ENCODE measurements at regions not wholly inside any gene's neighbourhood (a gene's known extent, or its start where the extent isn't known, plus 50 kb on each side); places are given as distances from the start of the nearest gene placed in this dataset.

DNA sequence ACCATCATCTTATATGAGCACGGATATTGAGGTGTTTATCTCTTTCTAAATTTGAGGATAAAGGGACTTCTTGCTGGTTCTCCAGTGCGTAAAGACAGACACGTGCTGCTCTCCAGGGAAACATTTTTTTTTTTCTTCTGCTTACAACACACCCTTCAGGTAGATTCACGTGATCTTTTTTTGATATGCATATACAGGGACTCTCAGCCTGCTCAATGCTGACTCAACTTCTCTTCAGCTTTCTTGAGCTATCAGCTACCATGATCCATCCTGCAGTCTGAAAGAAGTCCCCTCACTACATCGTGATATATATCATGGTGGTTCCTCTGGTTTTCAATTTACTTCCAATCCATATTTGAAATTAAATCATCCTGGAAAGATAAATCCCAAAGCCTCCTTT lies 87.1 kb upstream of the SLITRK3 start:
- ChIA-PET POLR2A (no interaction called here), CTCF (no interaction called here)
- no peak for DNase-seq (ENCODE audit: extremely low spot score)
- TF ChIP-seq CTCF (IDR thresholded peaks at IDR 0.05; ENCODE audit: control extremely low read depth, extremely low read depth, low read depth, missing control alignments), result no peak

- ChIA-PET CTCF (no interaction called here), POLR2A (no interaction called here)
- TF ChIP-seq CTCF (IDR thresholded peaks at IDR 0.05; ENCODE audit: control extremely low read depth, extremely low read depth, low read depth, missing control alignments), result no peak
- DNase-seq (ENCODE audit: extremely low spot score), result no peak
Measured at GRCh38 chr3:165279471-165279870, 83.3 kb upstream of the SLITRK3 start.

DNA sequence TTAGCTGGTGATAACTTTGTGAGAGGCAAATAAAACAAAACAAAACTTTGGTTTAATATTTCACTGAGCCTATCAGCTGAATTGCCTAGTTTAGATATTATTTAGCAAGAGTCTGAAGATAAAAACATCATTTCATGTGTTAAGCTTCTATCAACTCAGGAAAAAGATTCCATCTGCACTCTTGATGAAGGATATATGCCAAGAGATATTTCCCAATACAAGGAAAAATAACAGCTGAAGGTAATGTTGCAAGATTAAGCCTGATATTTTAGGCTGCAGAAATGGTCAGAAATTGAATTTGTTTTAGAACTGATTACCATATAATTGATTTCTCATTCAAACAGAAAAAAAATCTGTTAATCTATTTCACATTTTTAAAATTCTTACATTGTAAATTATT lies 77.2 kb upstream of the SLITRK3 start:
- no peak for DNase-seq (ENCODE audit: extremely low spot score)
- ChIA-PET CTCF (no interaction called here), POLR2A (no interaction called here)
- TF ChIP-seq CTCF (IDR thresholded peaks at IDR 0.05; ENCODE audit: control extremely low read depth, extremely low read depth, low read depth, missing control alignments), result no peak

- no peak for TF ChIP-seq CTCF (IDR thresholded peaks at IDR 0.05; ENCODE audit: control extremely low read depth, extremely low read depth, low read depth, missing control alignments)
- no peak for DNase-seq (ENCODE audit: extremely low spot score)
- POLR2A ChIA-PET, result no interaction called here
- CTCF ChIA-PET, result no interaction called here
Measured at GRCh38 chr3:165259541-165260193, 63.5 kb upstream of the SLITRK3 start.

- DNase-seq (ENCODE audit: extremely low spot score), result no peak
- ChIA-PET POLR2A (no interaction called here), CTCF (no interaction called here)
- no peak for TF ChIP-seq CTCF (IDR thresholded peaks at IDR 0.05; ENCODE audit: control extremely low read depth, extremely low read depth, low read depth, missing control alignments)
Measured at GRCh38 chr3:165256554-165257065, 60.4 kb upstream of the SLITRK3 start.

DNA sequence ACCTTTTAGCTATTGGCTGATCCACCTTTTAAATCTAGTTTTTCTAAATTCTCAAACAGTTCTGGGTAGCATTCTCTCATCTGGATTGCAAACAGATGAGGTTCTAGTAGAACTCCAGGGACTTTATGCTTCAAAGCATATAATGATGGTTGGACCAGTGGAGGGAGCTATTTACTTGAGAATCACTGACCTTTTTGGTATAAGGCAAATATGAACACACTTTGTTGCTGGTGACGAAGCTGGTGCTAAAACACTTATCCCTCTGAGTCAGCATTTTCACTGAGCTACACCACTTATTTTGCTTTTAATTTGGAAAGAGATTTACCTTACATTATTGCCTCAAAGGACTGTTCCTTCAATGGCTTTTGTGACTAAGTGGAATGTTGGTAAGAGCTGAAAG lies 58.6 kb upstream of the SLITRK3 start:
- ChIA-PET POLR2A (no interaction called here), CTCF (interaction anchor here (1.0 to 1.4 kb wide), 2 partner anchors 8 to 604 kb away, joined by 3 to 4 read pairs; no protein-coding TSS in a partner anchor)
- no peak for DNase-seq (ENCODE audit: extremely low spot score)
- peak; percentile 0 for TF ChIP-seq CTCF (IDR thresholded peaks at IDR 0.05; ENCODE audit: control extremely low read depth, extremely low read depth, low read depth, missing control alignments)

Data from GM10248 (cell line).